Vagina (tissue), 2 donors: ENCODE measurements at regions not wholly inside any gene's neighbourhood (a gene's known extent, or its start where the extent isn't known, plus 50 kb on each side); places are given as distances from the start of the nearest gene placed in this dataset.

ENCODE experiments used
- DNase-seq, 2 donors: peaks; one replicate each; pipeline ENCODE4 v3.0.0-alpha.2; 2017; ENCODE audit errors: extremely low spot score in 2 of 2
- H3K27ac ChIP-seq: fragments of 200-600 bp; sonication (generic); one replicate; pipeline ENCODE4 v1.5.1; 2019
- H3K27me3 ChIP-seq: fragments of 200-600 bp; sonication (generic); one replicate; pipeline ENCODE4 v1.5.1; 2019
- H3K36me3 ChIP-seq, 2 donors: fragments of 200-600 bp; sonication (generic); one replicate each; pipeline ENCODE4 v1.5.1; 2017 to 2019
- H3K4me1 ChIP-seq: fragments of 200-600 bp; sonication (generic); one replicate; pipeline ENCODE4 v1.5.1; 2019
- H3K4me3 ChIP-seq, 2 donors: fragments of 200-600 bp; sonication (generic); 1 replicate in 1 of 2; 2 replicates in 1 of 2; pipeline ENCODE4 v1.5.1; 2016 to 2019
- H3K9me3 ChIP-seq: fragments of 200-600 bp; sonication (generic); one replicate; pipeline ENCODE4 v1.5.1; 2019
- POLR2A ChIP-seq, 2 donors: fragments of 450-650 bp; IDR thresholded peaks; one replicate each; pipeline ENCODE4 v1.6.1; 2017; ENCODE audit warnings: antibody characterized with exemption in 2 of 2, mild to moderate bottlenecking in 2 of 2, moderate library complexity in 2 of 2
- POLR2AphosphoS5 ChIP-seq, 2 donors: sonication (generic); formaldehyde crosslinking; IDR thresholded peaks; one replicate each; pipeline ENCODE4 v1.9.0; 2017; ENCODE audit warnings: antibody characterized with exemption in 2 of 2, mild to moderate bottlenecking in 2 of 2, low read depth in 1 of 2; ENCODE audit not compliant: insufficient read depth in 1 of 2
- intact Hi-C: fragments of 100-400 bp; cut with DNase I; formaldehyde crosslinking; loops from one replicate; pipeline ENCODE4 v1.15.1; 2023
- TF ChIP-seq, protein P1 (sequence below), 3 experiments: fragments of 450-650 bp in 2 of 3; fragments of 200-600 bp in 1 of 3; sonication (generic) in 1 of 3; IDR thresholded peaks; one replicate each; pipeline ENCODE4 v1.5.1; 2017 to 2019; ENCODE audit warnings: antibody characterized with exemption in 3 of 3, mild to moderate bottlenecking in 2 of 3, moderate library complexity in 2 of 3

GRCh38 chr3:76147846-76148245 lies 362.5 kb upstream of the ZNF717 start:
- H3K9me3 ChIP-seq: peaks cover 4% of the 10 kb centered on the region
- no peaks in the 10 kb centered on the region for H3K4me1 ChIP-seq
- no peak for DNase-seq
- H3K27ac ChIP-seq: no peak overlapping the region
- no peaks in the 10 kb centered on the region for H3K36me3 ChIP-seq
- intact Hi-C loops: no loop called here
- no peaks in the 10 kb centered on the region for H3K27me3 ChIP-seq
- TF ChIP-seq POLR2A (IDR thresholded peaks at IDR 0.05) (no peak), POLR2AphosphoS5 (IDR thresholded peaks at IDR 0.05; ENCODE audit: insufficient read depth in 1 of 2, low read depth in 1 of 2) (no peak)
- TF ChIP-seq, protein P1, sequence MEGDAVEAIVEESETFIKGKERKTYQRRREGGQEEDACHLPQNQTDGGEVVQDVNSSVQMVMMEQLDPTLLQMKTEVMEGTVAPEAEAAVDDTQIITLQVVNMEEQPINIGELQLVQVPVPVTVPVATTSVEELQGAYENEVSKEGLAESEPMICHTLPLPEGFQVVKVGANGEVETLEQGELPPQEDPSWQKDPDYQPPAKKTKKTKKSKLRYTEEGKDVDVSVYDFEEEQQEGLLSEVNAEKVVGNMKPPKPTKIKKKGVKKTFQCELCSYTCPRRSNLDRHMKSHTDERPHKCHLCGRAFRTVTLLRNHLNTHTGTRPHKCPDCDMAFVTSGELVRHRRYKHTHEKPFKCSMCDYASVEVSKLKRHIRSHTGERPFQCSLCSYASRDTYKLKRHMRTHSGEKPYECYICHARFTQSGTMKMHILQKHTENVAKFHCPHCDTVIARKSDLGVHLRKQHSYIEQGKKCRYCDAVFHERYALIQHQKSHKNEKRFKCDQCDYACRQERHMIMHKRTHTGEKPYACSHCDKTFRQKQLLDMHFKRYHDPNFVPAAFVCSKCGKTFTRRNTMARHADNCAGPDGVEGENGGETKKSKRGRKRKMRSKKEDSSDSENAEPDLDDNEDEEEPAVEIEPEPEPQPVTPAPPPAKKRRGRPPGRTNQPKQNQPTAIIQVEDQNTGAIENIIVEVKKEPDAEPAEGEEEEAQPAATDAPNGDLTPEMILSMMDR (IDR thresholded peaks at IDR 0.05): no peak
- H3K4me3 ChIP-seq: no peak overlapping the region

DNA sequence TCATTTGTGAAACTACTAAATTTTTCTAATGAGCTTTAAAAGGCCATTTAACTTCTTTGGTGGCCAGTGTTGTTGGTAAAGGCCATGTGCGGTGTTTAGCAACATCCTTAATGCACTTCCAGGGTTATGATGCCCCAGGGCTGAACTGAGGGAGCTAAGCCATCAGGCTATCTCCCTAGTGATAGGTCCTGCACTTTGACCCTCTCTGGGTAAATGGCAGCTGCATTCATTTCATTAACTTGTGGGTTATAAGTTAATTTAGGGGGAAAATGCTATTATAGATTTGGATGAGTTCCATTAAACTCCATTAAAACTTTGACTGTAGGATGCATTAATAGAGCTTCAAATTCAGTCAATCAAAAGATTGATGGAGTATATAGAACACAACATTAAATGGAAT lies 366.7 kb upstream of the ZNF717 start:
- intact Hi-C loops: no loop called here
- DNase-seq: no peak
- H3K36me3 ChIP-seq: no peaks in the 10 kb centered on the region
- H3K9me3 ChIP-seq: peaks cover 4% of the 10 kb centered on the region
- TF ChIP-seq POLR2AphosphoS5 (IDR thresholded peaks at IDR 0.05; ENCODE audit: insufficient read depth in 1 of 2, low read depth in 1 of 2): no peak
- TF ChIP-seq POLR2A (IDR thresholded peaks at IDR 0.05): no peak
- TF ChIP-seq, protein P1 (IDR thresholded peaks at IDR 0.05): no peak
- H3K27me3 ChIP-seq: no peaks in the 10 kb centered on the region
- no peaks in the 10 kb centered on the region for H3K4me1 ChIP-seq
- H3K27ac ChIP-seq: no peak overlapping the region
- H3K4me3 ChIP-seq: no peak overlapping the region

DNA sequence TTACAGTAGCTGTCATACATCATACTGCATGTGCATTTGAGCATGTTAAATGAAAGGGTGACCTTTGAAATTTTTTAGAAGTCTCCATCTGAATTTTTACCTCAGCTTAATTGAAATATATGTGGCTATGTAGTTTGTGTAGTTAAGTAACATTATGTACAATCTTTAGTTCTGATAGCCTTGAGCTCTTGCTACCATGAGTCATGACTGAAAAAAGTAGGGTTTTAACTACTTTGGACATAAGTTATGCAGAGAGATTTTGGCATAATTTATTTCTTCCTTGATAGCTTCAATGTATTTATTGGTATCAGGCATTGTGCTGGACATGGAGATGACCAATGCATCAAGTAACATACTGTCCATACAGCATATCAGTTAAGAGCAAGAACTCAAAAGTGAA lies 376.5 kb upstream of the ZNF717 start:
- TF ChIP-seq POLR2AphosphoS5 (IDR thresholded peaks at IDR 0.05; ENCODE audit: insufficient read depth in 1 of 2, low read depth in 1 of 2): no peak
- no peak for TF ChIP-seq POLR2A (IDR thresholded peaks at IDR 0.05)
- TF ChIP-seq, protein P1 (IDR thresholded peaks at IDR 0.05): no peak

DNA sequence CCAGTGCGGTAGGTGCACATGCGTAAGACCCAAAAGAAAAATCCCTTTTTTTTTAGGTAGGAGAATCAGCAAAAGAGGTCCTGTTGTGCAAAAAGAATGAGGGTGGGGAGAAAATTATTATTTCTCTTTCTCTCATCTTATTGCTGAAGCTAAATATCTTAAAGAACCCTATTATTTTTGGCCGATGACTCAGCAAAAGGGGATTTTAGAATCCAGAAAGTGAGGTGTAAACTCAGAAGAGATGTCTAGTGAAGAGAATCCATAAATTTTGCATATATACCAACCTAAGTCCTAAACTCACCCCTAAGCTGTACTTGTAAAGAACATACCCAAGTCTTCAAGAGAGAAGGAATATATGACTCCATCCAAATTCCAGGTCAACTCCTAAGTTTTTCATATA lies 386.3 kb upstream of the ZNF717 start:
- Histone ChIP-seq H3K27me3 (no peaks in the 10 kb centered on the region), H3K9me3 (no peaks in the 10 kb centered on the region), H3K4me3 (no peak overlapping the region), H3K4me1 (no peaks in the 10 kb centered on the region), H3K27ac (no peak overlapping the region), H3K36me3 (no peaks in the 10 kb centered on the region)
- TF ChIP-seq, protein P1 (IDR thresholded peaks at IDR 0.05): no peak
- no peak for TF ChIP-seq POLR2AphosphoS5 (IDR thresholded peaks at IDR 0.05; ENCODE audit: insufficient read depth in 1 of 2, low read depth in 1 of 2)
- TF ChIP-seq POLR2A (IDR thresholded peaks at IDR 0.05): no peak
- intact Hi-C loops: no loop called here
- DNase-seq: no peak

More for the DNA sequence above, 376.5 kb upstream of the ZNF717 start:
- Histone ChIP-seq H3K4me3 (no peak overlapping the region), H3K27me3 (no peaks in the 10 kb centered on the region), H3K36me3 (no peaks in the 10 kb centered on the region), H3K4me1 (no peaks in the 10 kb centered on the region), H3K27ac (no peak overlapping the region), H3K9me3 (no peaks in the 10 kb centered on the region)
- DNase-seq: no peak
- intact Hi-C loops: no loop called here

DNA sequence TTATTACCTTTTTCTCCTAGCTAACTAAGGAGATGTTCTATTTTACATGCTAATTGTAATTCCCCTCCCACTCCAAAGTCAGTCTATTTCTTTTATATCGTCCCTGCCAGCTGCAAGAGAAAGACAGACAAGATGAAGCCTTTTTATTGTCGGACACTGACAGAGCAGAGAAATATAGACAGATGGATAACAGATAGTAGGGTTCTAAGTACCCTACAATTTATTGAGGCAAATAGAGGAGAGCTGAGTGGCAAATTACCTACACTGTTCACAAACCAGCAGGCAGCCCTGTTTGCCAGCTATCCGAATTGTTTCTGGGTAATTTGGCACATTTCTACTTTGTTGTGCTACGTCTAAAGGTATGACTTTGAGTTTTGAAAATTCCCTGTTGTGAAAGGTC lies 392.3 kb upstream of the ZNF717 start:
- H3K9me3 ChIP-seq: no peaks in the 10 kb centered on the region
- intact Hi-C loops: no loop called here
- DNase-seq: no peak

More for the DNA sequence above, 392.3 kb upstream of the ZNF717 start:
- Histone ChIP-seq H3K27me3 (no peaks in the 10 kb centered on the region), H3K27ac (no peak overlapping the region), H3K4me1 (no peaks in the 10 kb centered on the region), H3K4me3 (no peak overlapping the region), H3K36me3 (no peaks in the 10 kb centered on the region)
- TF ChIP-seq POLR2A (IDR thresholded peaks at IDR 0.05): no peak
- TF ChIP-seq, protein P1 (IDR thresholded peaks at IDR 0.05): no peak
- TF ChIP-seq POLR2AphosphoS5 (IDR thresholded peaks at IDR 0.05; ENCODE audit: insufficient read depth in 1 of 2, low read depth in 1 of 2): no peak
